ENCODE measurements at regions not wholly inside any gene's neighbourhood (a gene's known extent, or its start where the extent isn't known, plus 50 kb on each side); places are given as distances from the start of the nearest gene placed in this dataset.

DNA sequence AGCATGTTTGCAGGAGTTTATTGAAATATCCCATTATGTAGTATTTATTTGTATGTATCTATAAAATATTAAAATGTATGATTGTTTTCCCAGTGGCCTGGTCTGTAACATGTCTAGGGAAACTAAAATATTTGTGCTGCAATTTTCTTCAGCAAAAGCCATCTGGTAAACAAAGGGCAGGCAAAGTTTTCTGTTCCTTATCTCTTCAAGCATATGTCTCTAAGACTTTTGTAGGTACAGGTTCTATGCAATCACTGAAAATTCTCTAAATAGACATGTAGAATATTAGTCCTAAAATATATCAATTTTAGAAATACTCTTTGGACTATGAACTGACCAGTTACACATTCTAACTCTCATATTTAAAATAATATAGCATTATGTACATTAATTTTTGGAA lies 585.8 kb upstream of the RGS18 start:
- TF ChIP-seq, protein P1, sequence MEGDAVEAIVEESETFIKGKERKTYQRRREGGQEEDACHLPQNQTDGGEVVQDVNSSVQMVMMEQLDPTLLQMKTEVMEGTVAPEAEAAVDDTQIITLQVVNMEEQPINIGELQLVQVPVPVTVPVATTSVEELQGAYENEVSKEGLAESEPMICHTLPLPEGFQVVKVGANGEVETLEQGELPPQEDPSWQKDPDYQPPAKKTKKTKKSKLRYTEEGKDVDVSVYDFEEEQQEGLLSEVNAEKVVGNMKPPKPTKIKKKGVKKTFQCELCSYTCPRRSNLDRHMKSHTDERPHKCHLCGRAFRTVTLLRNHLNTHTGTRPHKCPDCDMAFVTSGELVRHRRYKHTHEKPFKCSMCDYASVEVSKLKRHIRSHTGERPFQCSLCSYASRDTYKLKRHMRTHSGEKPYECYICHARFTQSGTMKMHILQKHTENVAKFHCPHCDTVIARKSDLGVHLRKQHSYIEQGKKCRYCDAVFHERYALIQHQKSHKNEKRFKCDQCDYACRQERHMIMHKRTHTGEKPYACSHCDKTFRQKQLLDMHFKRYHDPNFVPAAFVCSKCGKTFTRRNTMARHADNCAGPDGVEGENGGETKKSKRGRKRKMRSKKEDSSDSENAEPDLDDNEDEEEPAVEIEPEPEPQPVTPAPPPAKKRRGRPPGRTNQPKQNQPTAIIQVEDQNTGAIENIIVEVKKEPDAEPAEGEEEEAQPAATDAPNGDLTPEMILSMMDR (IDR thresholded peaks at IDR 0.05; ENCODE audit: low read depth, low read length), result no peak
- no peak for TF ChIP-seq EZH2phosphoT487 (IDR thresholded peaks at IDR 0.05; ENCODE audit: low read depth)
